Neural cell (in vitro differentiated cells): ENCODE measurements at regions not wholly inside any gene's neighbourhood (a gene's known extent, or its start where the extent isn't known, plus 50 kb on each side); places are given as distances from the start of the nearest gene placed in this dataset.

Experiments
- H2AFZ ChIP-seq: fragments of 200-600, 300-800 bp; sonication (generic), shearing (Covaris generic); 2 replicates; pipeline ENCODE4 v1.6.0; 2014; ENCODE audit warnings: low read depth, mild to moderate bottlenecking, antibody characterized with exemption, low read length, moderate library complexity
- H3F3A ChIP-seq: fragments of 200-600 bp; shearing (Covaris generic); 2 replicates; pipeline ENCODE4 v1.6.1; 2016; ENCODE audit warnings: mild to moderate bottlenecking, moderate library complexity, mixed read lengths, antibody characterized with exemption, low read length; ENCODE audit not compliant: insufficient read depth, poor library complexity, severe bottlenecking
- H3K27ac ChIP-seq: fragments of 200-600, 300-800 bp; sonication (generic), shearing (Covaris generic); 2 replicates; pipeline ENCODE4 v1.5.1; 2014; ENCODE audit warnings: mild to moderate bottlenecking, low read length, moderate library complexity
- H3K27me3 ChIP-seq: fragments of 300-800, 200-600 bp; sonication (generic), shearing (Covaris generic); 2 replicates; pipeline ENCODE4 v1.6.0; 2014; ENCODE audit warnings: mild to moderate bottlenecking, low read depth, low read length, moderate library complexity; ENCODE audit not compliant: insufficient read depth
- H3K36me3 ChIP-seq: fragments of 300-800, 200-600 bp; sonication (generic), shearing (Covaris generic); 2 replicates; pipeline ENCODE4 v1.5.1; 2014; ENCODE audit warnings: mild to moderate bottlenecking, antibody characterized with exemption, low read length, moderate library complexity; ENCODE audit not compliant: insufficient read depth
- H3K4me2 ChIP-seq: fragments of 300-800, 200-600 bp; sonication (generic), shearing (Covaris generic); 2 replicates; pipeline ENCODE4 v1.6.0; 2014; ENCODE audit warnings: mild to moderate bottlenecking, low read length
- H3K4me3 ChIP-seq: fragments of 300-800, 200-600 bp; sonication (generic), shearing (Covaris generic); 2 replicates; pipeline ENCODE4 v1.5.1; 2014; ENCODE audit warnings: mild to moderate bottlenecking, low read length, moderate library complexity
- H3K79me2 ChIP-seq: fragments of 200-600 bp; shearing (Covaris generic); replicated peaks from 2 replicates; pipeline ENCODE4 v1.6.0; 2014; ENCODE audit warnings: mild to moderate bottlenecking, low read length, moderate library complexity; ENCODE audit not compliant: insufficient read depth
- H3K9ac ChIP-seq: fragments of 300-800, 200-600 bp; sonication (generic), shearing (Covaris generic); 2 replicates; pipeline ENCODE4 v1.6.1; 2016; ENCODE audit warnings: mild to moderate bottlenecking, low read length, mixed read lengths
- H3K9me2 ChIP-seq: fragments of 200-600 bp; shearing (Covaris generic); 2 replicates; pipeline ENCODE4 v1.6.1; 2016; ENCODE audit warnings: mild to moderate bottlenecking, low read length, mixed read lengths; ENCODE audit not compliant: insufficient read depth
- H3K9me3 ChIP-seq: fragments of 200-600, 300-800 bp; sonication (generic), shearing (Covaris generic); 2 replicates; pipeline ENCODE4 v1.6.1; 2016; ENCODE audit warnings: mild to moderate bottlenecking, mixed run types, low read length, moderate library complexity, mixed read lengths
- H4K20me1 ChIP-seq: fragments of 200-600 bp; shearing (Covaris generic); 2 replicates; pipeline ENCODE4 v1.6.1; 2016; ENCODE audit warnings: mild to moderate bottlenecking, mixed run types; ENCODE audit not compliant: insufficient read depth
- MXI1 ChIP-seq: fragments of 450-650 bp; conservative IDR thresholded peaks from 2 replicates; pipeline ENCODE4 v1.6.1; 2014; ENCODE audit warnings: antibody characterized with exemption, mild to moderate bottlenecking; ENCODE audit not compliant: poor library complexity, severe bottlenecking
- POLR2AphosphoS5 ChIP-seq: IDR thresholded peaks from 2 replicates; pipeline ENCODE4 v1.6.1; 2012
- RAD21 ChIP-seq: fragments of 450-650 bp; conservative IDR thresholded peaks from 2 replicates; pipeline ENCODE4 v1.6.1; 2014; ENCODE audit warnings: antibody characterized with exemption, mild to moderate bottlenecking, moderate library complexity
- SMC3 ChIP-seq: fragments of 450-650 bp; conservative IDR thresholded peaks from 2 replicates; pipeline ENCODE4 v1.6.1; 2014; ENCODE audit warnings: antibody characterized with exemption, mild to moderate bottlenecking, moderate library complexity; ENCODE audit not compliant: poor library complexity
- TAF1 ChIP-seq: IDR thresholded peaks from 2 replicates; pipeline ENCODE4 v1.6.1; 2012; ENCODE audit warnings: low read depth
- small RNA-seq, 3 experiments: library from RNA; depleted of rRNA; stranded (forward); fragments of <200 nt; gene quantifications; one replicate each; pipeline ENCODE3, GENCODE V24; 2012
- TF ChIP-seq, protein P1 (sequence below): fragments of 450-650 bp; IDR thresholded peaks from 2 replicates; pipeline ENCODE4 v1.5.1; 2014; ENCODE audit warnings: antibody characterized with exemption, mild to moderate bottlenecking, moderate library complexity; ENCODE audit not compliant: poor library complexity, severe bottlenecking

GRCh38 chrX:131970347-131970746, 52.8 kb upstream of the STK26 start:
- Histone ChIP-seq H3F3A (no peaks in the 10 kb centered on the region), H3K79me2 (no peaks in the 10 kb centered on the region), H4K20me1 (no peaks in the 10 kb centered on the region), H3K9me2 (no peaks in the 10 kb centered on the region), H3K9ac (no peak overlapping the region), H2AFZ (no peak overlapping the region), H3K36me3 (no peaks in the 10 kb centered on the region), H3K4me2 (no peak overlapping the region), H3K9me3 (no peaks in the 10 kb centered on the region), H3K27ac (no peak overlapping the region), H3K4me3 (no peak overlapping the region), H3K27me3 (no peaks in the 10 kb centered on the region)
- TF ChIP-seq POLR2AphosphoS5 (no peak), MXI1 (no peak), RAD21 (no peak), SMC3 (no peak), TAF1 (no peak)
- TF ChIP-seq, protein P1, sequence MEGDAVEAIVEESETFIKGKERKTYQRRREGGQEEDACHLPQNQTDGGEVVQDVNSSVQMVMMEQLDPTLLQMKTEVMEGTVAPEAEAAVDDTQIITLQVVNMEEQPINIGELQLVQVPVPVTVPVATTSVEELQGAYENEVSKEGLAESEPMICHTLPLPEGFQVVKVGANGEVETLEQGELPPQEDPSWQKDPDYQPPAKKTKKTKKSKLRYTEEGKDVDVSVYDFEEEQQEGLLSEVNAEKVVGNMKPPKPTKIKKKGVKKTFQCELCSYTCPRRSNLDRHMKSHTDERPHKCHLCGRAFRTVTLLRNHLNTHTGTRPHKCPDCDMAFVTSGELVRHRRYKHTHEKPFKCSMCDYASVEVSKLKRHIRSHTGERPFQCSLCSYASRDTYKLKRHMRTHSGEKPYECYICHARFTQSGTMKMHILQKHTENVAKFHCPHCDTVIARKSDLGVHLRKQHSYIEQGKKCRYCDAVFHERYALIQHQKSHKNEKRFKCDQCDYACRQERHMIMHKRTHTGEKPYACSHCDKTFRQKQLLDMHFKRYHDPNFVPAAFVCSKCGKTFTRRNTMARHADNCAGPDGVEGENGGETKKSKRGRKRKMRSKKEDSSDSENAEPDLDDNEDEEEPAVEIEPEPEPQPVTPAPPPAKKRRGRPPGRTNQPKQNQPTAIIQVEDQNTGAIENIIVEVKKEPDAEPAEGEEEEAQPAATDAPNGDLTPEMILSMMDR = no peak

Small RNA genes in the stretch of these regions (small RNA-seq; reads per million reads assigned to genes)
- 0 reads per million in 3 experiments for gene AL008629.1
- 0 reads per million in 3 experiments for gene HDGFP1
- gene MCRIP2P1 = 0 reads per million in 3 experiments
- gene RNA5SP514 = 0 to 0.03 (median 0.03) reads per million in 3 experiments
